SIG-M5 (cell line): ENCODE measurements at regions not wholly inside any gene's neighbourhood (a gene's known extent, or its start where the extent isn't known, plus 50 kb on each side); places are given as distances from the start of the nearest gene placed in this dataset.

ENCODE experiments used
- DNase-seq: peaks from one replicate; lab custom pipeline; 2025; lab: John Stamatoyannopoulos, UW

DNA sequence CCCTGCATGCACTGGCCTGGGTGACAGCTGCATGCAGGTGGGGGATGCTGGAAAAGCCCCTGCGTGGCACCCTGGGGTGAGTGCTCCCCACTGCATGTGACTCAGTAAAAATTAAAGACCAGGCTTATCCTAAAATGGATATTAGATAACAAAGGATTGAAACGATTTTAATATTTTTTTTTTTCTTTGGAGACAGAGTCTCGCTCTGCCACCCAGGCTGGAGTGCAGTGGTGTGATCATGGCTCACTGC is 334.9 kb downstream of the C16orf95 start:
- no peak for DNase-seq

DNA sequence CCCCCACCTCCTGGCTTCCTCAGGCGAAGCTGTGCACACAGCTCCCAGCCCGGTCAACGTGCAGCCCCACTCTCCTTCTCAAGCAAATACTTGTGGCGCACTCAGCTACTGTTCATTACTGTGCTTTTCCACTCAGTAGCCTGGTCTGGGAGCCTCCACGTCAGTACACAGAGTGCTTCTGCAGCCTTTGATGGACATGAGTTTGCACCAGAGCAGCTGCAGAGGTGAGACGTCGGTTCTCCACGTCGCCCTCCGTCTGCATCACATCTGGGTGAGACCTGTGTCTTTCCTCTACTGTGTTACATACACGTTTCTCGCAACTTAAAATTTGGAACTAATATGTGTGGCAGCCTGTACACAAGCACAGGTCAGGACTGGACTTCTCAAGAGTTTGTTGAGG is 334.3 kb downstream of the C16orf95 start:
- no peak for DNase-seq

DNA sequence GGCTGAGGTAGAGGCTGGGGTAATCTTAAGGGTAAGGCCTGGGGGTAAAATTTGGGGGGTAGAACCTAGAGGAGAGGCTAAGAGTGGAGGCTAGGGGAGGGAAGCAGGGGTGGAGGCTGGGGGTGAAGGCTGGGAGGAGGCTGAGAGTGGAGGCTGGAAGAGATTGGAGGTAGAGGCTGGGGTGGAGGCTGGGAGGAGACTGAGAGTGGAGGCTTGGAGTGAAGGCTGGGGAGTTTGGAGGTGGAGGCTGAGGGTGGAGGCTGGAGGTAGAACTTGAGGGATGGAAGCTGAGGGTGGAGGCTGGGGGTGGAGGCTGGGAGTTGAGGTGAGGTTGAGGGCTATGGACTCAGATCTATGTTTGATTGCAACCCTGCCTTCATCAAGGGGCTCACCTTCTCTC is 333.6 kb downstream of the C16orf95 start:
- DNase-seq: no peak

DNA sequence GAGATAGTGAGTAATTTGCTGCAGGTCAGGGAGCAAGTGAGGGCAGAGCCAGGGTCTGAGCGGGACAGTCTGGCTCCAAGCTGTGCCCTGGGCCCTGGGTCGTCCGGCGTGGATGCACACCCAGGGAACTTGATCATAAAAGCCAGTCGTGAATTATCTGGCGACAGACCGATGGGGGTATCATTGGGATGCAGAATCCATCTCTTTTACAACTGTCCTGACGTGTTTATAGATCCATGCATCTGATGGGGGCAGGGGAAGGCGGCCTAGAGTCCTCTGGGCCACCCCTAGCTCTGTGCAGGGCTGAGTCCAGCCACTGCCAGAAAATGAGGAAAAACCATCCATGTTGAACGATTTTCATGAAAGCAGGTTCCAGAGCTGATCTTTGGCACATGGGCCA is 332.8 kb downstream of the C16orf95 start:
- no peak for DNase-seq

DNA sequence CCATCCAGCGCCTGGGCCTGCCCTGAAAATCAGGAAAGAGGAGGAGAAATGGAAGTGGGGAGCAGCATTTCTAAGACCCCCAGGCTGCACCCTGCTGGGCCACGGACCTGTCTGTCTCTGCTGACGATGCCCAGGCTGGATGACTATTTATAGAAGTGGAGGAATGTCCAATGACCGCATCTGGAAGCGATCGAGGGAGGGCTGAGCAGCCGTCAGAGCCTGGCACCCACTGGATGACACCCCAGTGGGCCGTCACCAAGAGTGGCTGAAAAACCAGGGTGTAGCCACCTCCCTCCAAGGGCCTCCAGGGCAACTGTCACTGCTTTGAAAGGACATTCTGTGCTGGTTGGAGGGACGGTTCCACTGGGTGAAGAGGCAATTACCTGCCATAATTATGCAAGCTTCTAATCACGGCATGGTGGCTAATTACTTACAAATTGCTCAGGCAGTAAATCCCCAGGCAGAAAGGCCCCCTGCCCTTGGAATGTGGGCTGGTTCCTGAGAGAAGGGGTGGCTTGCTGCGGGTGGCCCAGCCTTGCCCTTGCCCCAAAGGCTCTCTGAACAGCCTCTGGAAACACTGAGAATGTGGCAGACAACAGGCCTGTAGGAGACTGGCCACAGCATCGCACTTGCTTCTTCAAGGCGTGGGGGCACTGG is 332.1 kb downstream of the C16orf95 start:
- DNase-seq: no peak

DNA sequence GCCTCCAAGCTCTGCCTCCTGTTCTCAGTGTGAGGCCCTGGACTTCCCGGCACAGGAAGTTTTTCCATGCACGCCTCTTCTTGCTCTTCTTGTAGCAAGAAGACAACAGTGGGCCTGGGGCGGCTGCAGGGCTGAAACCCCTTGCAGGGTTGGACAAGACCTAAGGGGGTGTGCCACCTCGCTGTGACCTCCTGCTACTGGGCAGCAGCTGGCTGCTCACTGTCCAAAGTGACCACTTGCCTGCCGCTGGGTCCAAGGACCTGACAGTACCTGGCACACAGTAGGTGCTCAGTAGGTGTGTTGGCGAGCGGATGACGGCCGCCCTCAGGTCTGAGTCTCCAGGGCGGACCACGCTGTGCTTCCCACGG is 331.6 kb downstream of the C16orf95 start:
- DNase-seq: no peak

DNA sequence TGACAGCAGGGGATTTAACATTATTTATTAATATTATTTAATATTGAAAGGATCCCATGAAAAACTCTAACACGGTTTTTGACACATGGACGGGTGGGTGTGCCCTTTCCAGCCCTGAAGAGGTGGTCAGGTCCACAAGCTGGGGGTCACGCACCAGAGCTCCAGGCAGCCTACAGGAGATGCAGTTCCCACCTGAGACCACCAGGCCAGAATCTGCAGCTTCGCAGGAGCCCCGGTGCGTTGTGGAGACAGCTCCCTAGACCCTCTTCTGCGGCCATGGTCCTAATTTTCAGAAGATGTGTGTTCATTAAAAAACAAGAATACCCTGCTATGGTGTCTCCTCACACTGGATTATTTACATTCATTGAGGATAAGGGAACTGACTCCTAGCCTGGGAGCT is 331.1 kb downstream of the C16orf95 start:
- no peak for DNase-seq

DNA sequence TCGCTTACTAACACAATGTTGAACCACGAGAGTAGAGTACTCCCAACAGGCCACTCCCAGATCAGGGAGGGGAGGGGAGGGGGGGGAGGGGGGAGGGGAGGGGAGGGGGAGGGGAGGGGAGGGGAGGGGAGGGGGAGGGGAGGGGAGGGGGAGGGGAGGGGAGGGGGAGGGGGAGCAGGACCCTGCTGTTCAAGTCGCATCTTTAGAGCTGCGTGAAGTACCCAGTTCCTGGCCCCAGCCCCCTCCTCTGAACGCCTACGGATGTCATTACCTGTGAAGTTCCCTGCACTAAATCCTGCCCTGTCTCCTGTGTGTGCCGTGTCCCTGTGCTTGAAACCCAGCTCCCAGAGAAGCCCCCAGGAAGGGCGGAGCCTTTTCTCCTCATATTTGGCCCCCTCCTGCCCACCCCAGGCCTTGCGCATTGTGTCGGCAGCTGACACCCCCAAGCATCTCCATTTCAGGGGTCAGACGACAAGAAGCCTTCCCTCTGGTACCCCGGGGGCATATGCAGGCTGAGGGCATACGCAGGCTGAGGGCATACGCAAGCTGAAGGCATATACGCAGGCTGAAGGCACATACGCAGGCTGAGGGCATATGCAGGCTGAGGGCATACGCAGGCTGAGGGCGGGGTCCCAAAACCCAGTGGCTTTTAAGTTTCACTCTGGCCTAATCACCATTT is 330.2 kb downstream of the C16orf95 start:
- DNase-seq: no peak

DNA sequence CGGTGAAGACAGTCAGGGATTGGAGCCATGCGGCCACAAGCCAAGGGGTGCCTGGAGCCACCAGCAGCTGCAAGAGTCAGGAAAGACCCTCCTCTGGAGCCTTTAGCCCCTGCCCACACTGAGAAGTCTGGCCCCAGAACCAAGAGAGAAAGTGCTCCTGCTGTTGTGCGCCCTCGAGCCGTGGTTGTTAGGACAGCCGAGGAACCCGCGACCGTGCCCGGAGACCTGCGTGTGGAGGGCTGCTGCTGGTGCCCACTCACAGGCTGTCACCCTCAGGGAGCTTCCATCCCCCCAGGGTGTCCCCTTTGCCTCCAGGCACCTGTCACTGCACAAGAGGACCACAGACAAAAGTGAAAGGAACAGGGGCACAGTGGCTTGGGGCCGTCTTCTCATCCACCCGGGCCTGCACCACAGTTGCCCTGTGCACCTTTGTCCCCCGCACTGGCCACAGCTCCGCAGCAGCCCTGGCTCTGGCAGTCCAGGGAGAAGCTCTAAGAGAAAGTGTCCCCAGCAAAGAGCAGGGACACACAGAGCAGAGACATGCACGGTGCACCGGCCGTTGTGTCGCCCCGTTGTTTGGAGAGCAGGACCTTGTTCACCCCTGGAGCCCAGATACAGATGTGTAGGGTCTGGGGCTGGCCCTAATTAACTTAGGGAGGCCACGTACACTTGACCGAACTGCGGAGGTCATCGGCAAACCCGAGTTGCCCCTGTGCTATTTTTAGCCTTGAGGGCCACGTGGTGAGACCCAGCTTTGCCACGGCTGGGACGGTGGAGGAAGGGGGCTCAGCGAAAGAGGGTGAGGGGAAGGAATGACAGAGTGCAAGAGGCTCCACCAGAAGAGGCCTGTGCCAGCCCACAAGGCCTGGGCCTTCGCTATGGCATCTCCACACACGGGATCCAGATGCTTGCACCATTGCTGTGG is 329.2 kb downstream of the C16orf95 start:
- DNase-seq: no peak

DNA sequence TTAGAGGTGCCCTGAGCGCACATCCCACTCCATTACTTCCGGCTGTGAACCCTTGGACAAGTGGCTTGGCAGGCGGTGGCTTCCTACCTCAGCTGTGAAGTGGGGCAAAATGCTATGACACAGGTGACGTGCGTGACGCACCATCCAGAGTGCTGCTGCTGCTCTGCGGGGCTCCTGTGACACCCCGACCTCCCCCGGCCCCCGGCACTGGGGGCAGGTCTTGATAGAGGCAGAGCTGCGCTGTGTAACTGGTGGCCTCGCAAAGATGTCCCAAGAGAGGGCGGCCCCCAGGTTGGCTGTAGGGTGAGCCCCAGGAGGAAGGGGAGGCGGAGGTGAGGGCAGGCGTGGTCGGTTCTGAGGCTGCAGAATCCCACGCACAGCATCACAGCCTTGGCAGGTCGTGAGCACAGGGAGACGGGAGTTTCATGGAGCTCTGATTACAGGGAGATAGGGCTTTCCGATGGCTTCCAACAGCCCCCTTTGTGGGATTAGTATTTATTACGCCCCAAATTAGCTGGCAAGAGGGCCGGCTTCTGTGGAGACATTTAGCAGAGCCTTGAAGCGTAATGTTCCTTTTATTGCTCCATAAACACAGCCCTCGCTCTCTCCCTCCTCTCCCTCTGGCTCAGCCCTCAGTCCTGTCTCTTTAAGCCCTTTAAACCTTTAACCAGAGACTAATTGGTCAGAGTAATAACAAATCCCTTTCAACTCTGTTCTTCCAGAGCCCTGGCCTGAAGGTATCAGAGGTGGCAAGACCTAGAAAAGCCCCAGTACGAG is 328.1 kb downstream of the C16orf95 start:
- DNase-seq: no peak

DNA sequence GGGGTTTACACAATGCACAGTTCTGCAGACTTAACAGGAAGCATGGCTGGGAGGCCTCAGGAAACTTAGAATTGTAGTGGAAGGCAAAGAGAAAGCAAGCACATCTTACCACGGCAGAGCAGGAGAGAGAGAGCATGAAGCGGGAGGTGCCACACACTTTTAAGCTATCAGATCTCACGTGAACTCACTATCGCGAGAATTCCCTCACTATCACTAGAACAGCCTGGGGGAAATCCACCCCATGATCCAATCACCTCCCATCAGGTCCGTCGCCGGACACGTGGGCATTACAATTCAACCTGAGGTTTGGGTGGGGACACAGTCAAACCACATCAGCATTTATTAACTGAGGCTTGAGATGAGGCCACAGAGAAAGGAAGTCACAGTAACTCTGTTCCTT is 326.7 kb downstream of the C16orf95 start:
- DNase-seq: no peak

DNA sequence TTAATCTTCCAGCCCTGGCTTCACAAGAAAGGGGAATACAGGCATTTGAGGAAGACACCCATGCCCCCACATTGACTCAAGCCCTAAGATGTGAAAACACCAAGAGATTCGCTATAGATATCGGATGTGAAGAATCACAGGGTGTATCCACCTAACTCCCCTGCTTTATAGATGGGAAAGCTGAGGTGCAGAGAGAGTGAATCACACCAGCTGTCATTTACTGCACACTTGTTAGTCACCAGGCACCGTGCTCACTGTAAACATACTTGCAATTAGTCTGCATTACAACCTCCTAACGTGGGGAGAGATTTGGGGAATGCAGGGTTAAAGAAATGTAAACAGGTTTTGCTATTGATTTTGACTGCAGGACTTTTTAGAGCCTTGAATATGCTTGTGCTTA is 325.5 kb downstream of the C16orf95 start:
- no peak for DNase-seq

DNA sequence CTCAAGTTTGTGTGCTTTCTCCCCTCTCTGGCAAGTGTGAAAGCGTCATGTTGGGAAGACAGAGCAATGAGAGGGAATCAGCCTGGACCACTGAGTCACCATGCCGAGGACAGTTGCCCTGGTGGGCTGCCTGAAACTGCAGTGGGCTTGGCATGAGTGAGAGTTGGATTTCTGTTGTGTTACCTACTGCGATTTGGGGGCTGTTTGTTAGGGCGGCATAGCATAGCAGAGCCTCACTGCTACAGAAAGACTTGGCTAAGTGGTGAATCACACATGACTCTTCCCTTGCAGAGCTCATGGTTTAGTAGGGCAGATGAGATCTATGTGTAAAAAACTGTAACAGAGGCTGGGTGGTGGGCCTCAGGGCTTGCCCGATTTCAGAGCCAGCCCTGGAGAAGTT is 324.6 kb downstream of the C16orf95 start:
- DNase-seq: no peak

DNA sequence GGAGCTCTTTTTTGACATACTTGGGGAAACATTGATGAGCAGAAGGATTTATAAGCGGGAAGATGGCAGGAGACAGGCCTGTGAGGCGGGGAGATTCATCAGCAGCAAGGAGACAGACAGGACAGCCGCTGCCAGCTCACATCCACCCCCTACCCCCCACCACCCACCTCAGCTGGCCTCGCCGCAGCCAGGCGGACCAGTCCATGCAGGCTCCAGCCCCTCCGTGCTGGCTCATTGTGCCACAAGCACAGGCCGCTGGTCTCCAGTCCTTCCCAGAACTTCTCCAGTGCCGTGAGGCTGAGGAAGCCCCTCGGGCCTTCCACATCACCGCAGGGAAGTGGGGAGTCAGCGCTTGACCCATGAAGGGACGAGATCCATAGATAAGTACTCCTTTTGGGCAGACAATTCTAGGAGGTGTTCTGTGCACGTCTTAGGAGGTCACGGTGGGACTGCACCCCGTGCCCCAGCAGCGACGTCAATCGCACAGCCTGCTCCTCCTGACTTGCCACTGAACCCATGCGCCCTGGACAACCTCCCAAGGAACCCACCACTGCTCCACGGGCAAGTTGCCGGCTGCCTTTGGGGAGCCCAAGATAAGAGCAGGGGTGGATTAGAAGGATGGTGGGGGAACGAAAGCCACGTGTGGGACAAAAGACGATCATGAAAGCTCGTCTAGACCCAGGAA is 323.6 kb downstream of the C16orf95 start:
- no peak for DNase-seq

DNA sequence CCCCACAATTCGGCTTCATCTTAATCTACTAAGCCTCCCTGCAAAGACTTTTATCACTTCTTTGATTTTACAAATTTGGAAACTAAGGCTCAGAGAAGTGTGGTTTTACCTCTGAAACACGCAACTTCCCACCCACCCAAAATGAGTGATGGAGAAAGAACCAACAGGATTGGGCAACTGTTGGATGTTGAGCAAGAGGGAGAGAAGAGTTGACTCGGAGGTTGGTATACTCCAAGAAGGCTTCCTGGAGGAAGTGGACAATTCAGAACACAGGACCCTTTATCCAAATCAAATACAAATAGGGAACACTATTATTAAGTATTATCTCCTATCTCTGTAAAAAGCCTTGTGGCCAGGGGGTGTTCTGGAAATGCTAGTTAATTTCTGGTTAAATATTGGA is 323.0 kb downstream of the C16orf95 start:
- no peak for DNase-seq

DNA sequence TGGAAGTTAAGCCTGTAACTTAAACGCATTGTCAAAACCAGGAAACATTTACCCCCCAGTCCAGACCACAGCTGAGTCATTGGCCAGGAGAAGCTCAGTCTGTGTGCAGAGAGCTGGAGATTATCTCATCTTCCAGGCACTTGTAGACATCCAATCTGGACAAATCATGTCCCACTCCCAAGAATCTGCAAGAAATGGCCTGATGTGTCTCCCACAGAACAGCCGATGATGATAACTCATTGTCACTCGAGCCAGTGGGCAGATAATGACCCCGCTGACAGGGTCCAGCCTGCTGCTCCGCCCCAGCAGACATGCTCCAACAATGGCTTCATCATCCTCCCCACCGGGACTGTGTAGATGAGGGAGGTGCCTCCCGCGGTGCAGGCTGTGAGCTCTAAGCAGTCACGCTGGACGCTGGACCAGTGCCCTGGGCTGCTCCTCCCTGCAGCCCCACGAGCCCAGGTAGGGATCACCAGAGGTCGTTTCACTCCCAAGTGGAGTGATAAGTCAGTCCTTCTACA is 322.5 kb downstream of the C16orf95 start:
- DNase-seq: no peak

DNA sequence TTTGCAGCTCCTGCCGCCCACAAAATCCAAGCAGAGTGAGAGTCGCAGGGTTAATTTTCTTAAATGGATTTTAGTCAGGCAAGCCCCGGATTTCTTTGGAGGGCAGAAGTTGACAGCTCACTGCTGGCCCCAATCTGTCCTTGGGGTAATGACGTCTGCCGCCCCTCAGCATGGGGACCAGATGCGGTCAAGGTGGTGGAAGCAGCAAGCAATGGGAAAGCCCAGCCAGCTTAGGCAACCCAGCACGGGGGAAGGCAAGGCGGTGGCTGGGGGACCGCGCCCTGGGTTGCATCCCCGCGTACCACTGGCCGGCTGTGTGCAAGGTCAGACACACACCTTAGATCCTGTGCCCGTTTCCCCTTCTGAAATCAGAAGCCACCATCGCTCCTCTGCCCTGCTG is 321.7 kb downstream of the C16orf95 start:
- no peak for DNase-seq

DNA sequence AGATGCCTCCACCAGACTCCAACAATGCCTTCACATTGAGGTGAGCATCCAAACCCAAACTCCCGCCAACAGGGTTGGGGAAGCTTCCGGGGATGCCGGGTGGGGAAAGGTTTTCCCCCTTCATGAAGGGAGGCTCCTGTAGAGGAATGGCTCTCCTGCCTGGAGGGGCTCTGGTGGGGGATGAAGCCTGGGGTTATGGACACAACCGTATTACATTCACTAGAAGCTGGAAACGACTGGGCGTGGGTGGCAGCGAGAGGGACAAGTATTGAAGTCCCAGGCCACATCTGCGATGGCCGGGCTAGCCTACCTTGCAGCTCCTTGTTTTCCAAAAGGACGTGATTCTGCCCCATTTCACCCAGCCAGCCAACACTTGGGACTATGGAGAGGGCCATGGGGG is 321.1 kb downstream of the C16orf95 start:
- no peak for DNase-seq

DNA sequence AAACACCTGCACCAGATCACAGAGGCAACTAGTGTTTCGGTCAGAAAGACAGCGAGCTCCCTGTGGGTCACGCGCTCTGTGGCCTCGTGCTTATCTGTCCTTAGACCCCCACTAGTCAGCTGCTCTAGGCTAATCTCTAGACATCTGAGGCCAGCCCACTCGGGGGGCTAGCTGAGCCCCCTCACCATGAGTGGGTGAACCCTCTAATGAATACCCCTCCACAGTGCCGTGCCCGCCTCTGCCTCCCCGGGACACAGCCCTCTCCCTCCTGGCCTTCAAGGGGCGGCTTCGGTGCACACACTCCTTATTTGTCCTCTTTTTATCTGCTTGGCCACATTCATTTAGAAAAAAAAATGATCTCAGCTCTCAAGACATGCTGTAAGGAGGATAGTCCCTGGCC is 320.1 kb downstream of the C16orf95 start:
- DNase-seq: no peak

DNA sequence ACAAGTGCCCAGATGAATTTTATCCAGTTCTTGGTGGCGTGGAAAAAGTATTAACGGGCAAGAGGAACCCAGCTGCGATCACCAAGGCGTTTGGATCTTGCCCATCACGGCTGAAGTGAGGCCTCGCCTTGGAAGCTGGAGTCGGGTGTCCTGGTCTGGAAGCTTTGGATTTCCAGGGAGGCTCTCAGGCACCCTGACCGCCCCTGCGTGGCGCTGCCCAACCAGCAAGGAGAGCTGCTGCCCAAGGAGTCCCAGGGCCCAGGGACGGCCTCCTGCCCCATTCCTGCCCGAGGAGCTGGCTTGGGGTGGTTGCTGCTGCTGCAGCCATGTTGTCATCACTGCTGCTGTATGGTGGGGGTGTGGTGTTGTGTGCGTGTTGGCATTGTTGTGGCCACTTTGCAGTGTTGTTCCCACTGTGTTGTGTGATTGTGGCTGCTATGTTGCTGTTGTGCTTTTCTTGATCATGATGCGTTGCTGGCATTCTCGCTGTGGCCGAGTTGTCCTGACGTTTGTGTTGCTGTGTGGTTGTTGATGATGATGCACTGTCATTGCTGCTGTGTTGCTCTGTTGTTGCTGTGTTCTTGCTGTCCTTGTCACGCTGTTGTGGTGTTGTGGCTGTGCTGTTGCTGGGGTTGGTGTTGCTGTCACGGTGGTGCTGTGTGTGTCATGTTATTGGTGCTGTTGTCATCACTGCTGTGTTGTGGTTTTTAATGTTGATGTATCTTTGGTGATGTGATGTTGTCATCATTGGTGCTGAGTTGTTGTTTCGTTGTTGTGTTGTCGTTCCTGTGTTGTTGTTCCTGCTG is 318.8 kb downstream of the C16orf95 start:
- DNase-seq: no peak

DNA sequence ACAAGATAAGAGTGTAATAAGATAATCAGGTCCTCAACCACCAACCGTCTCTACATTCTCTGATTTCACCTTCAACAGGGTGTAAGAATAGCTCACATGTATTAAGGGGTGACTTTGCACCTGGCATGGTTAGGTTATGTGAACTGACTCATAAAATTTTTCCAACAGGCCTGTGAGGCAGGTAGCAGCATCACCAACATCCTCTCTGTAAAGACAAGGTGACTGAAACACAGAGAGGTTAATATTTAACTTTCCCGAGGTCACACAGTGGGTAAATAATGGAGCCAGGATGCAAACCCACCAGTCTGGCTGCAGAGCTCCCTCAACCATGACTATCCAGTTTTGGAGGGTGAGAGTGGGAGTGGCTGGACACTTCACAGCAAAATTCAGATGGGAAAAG is 317.2 kb downstream of the C16orf95 start:
- no peak for DNase-seq
